WTC11 (cell line): ENCODE measurements at regions not wholly inside any gene's neighbourhood (a gene's known extent, or its start where the extent isn't known, plus 50 kb on each side); places are given as distances from the start of the nearest gene placed in this dataset.

Source experiments
- ATAC-seq: fragments of 200-7000 bp; cut with Tn5 transposase; 2 replicates; pipeline ENCODE4 v1.10.0; 2021; ENCODE audit warnings: mild to moderate bottlenecking, moderate library complexity
- CTCF ChIA-PET: fragments of 300-600 bp; sonication (Branson Sonifier 250); formaldehyde crosslinking; loops from one replicate; lab custom pipeline; 2021; ENCODE audit warnings: antibody characterized with exemption; lab: Charles Lee
- POLR2A ChIA-PET: fragments of 350-600 bp; sonication (Branson Sonifier 250); formaldehyde crosslinking; loops from one replicate; lab custom pipeline; 2021; ENCODE audit warnings: antibody characterized with exemption; lab: Charles Lee
- DNase-seq: peaks from one replicate; pipeline ENCODE4 v3.0.0; 2021; ENCODE audit warnings: low spot score
- H3K27ac Mint-ChIP-seq: 2 replicates; pipeline ENCODE4 v1.8.0; 2021; ENCODE audit warnings: mixed read lengths
- H3K27me3 Mint-ChIP-seq: 2 replicates; pipeline ENCODE4 v1.8.0; 2021; ENCODE audit warnings: low read depth, mild to moderate bottlenecking, moderate library complexity, mixed read lengths
- H3K36me3 Mint-ChIP-seq: 2 replicates; pipeline ENCODE4 v1.8.0; 2021; ENCODE audit warnings: mixed read lengths
- H3K4me1 Mint-ChIP-seq: 2 replicates; pipeline ENCODE4 v1.8.0; 2022; ENCODE audit warnings: mixed read lengths
- H3K4me3 Mint-ChIP-seq: 2 replicates; pipeline ENCODE4 v1.8.0; 2021; ENCODE audit warnings: mild to moderate bottlenecking, moderate library complexity, mixed read lengths
- H3K9me3 Mint-ChIP-seq: 2 replicates; pipeline ENCODE4 v1.8.0; 2021; ENCODE audit warnings: mixed read lengths
- ARID4B ChIP-seq: sonication (generic); formaldehyde crosslinking; IDR thresholded peaks from 2 replicates; pipeline ENCODE4 v1.8.0; 2023; ENCODE audit warnings: missing genetic modification reagents, mild to moderate bottlenecking, borderline replicate concordance
- ETV6 ChIP-seq: sonication (generic); formaldehyde crosslinking; IDR thresholded peaks from 2 replicates; pipeline ENCODE4 v1.8.1; 2022; ENCODE audit warnings: mild to moderate bottlenecking, missing genetic modification reagents
- KAT7 ChIP-seq: sonication (generic); formaldehyde crosslinking; IDR thresholded peaks from 2 replicates; pipeline ENCODE4 v1.8.1; 2023; ENCODE audit warnings: missing genetic modification reagents, mild to moderate bottlenecking, borderline replicate concordance
- MXD4 ChIP-seq: fragments of 250-450 bp; sonication (Bioruptor Pico); IDR thresholded peaks from 2 replicates; pipeline ENCODE4 v1.8.0; 2021; ENCODE audit warnings: mild to moderate bottlenecking, moderate library complexity, borderline replicate concordance
- NR1H2 ChIP-seq: sonication (generic); formaldehyde crosslinking; IDR thresholded peaks from 2 replicates; pipeline ENCODE4 v1.9.0; 2021; ENCODE audit warnings: mild to moderate bottlenecking, moderate library complexity, missing genetic modification reagents
- NR3C1 ChIP-seq: sonication (generic); formaldehyde crosslinking; conservative IDR thresholded peaks from 2 replicates; pipeline ENCODE4 v1.8.1; 2023; ENCODE audit warnings: low read depth, mild to moderate bottlenecking, missing genetic modification reagents
- SMAD4 ChIP-seq: sonication (generic); formaldehyde crosslinking; IDR thresholded peaks from 2 replicates; pipeline ENCODE4 v1.8.0; 2022; ENCODE audit warnings: mild to moderate bottlenecking, missing genetic modification reagents
- TCF7 ChIP-seq: sonication (generic); formaldehyde crosslinking; IDR thresholded peaks from 2 replicates; pipeline ENCODE4 v1.8.0; 2022; ENCODE audit warnings: mild to moderate bottlenecking, low read depth, missing genetic modification reagents, moderate library complexity
- ZBTB43 ChIP-seq: sonication (generic); formaldehyde crosslinking; IDR thresholded peaks from 2 replicates; pipeline ENCODE4 v1.8.1; 2023; ENCODE audit warnings: mild to moderate bottlenecking, missing genetic modification reagents
- ZNF121 ChIP-seq: sonication (generic); formaldehyde crosslinking; IDR thresholded peaks from 2 replicates; pipeline ENCODE4 v1.8.0; 2023; ENCODE audit warnings: missing genetic modification reagents
- ZNF263 ChIP-seq: sonication (generic); formaldehyde crosslinking; IDR thresholded peaks from 2 replicates; pipeline ENCODE4 v1.8.1; 2022; ENCODE audit warnings: low read depth, mild to moderate bottlenecking, moderate library complexity, missing genetic modification reagents
- ZNF281 ChIP-seq: sonication (generic); formaldehyde crosslinking; IDR thresholded peaks from 2 replicates; pipeline ENCODE4 v1.8.0; 2023; ENCODE audit warnings: mild to moderate bottlenecking, missing genetic modification reagents
- ZNF317 ChIP-seq: sonication (generic); formaldehyde crosslinking; IDR thresholded peaks from 2 replicates; pipeline ENCODE4 v1.8.1; 2023; ENCODE audit warnings: low read depth, mild to moderate bottlenecking, moderate library complexity, missing genetic modification reagents, borderline replicate concordance
- ZNF425 ChIP-seq: fragments of 250-450 bp; sonication (Bioruptor Pico); conservative IDR thresholded peaks from 2 replicates; pipeline ENCODE4 v1.9.0; 2021; ENCODE audit warnings: mild to moderate bottlenecking
- ZNF512 ChIP-seq: sonication (generic); formaldehyde crosslinking; IDR thresholded peaks from 2 replicates; pipeline ENCODE4 v1.8.1; 2022; ENCODE audit warnings: missing genetic modification reagents, borderline replicate concordance

GRCh38 chr14:89617481-89618329, 200.7 kb upstream of the FOXN3 start:
- H3K9me3 Mint-ChIP-seq: no peaks in the 10 kb centered on the region
- H3K4me1 Mint-ChIP-seq: peaks cover 76% of the 10 kb centered on the region
- CTCF ChIA-PET: interaction anchor here (1.0 kb wide), 1 partner anchor 103 kb away, joined by 3 read pairs; no protein-coding TSS in a partner anchor
- no peak for TF ChIP-seq MXD4 (CRISPR knock-in tag)
- 0 out of 2 replicates have a peak, but pooled peaks have one; percentile 26 for TF ChIP-seq ETV6 (CRISPR knock-in tag)
- TF ChIP-seq KAT7 (CRISPR knock-in tag): 0 out of 2 replicates have a peak, but pooled peaks have one; percentile 50
- H3K27me3 Mint-ChIP-seq: no peaks in the 10 kb centered on the region
- peak overlapping the region; percentile 82 for H3K4me3 Mint-ChIP-seq
- H3K27ac Mint-ChIP-seq: peak overlapping the region; percentile 92
- ATAC-seq (peak; percentile 17), DNase-seq (no peak)
- POLR2A ChIA-PET: interaction anchor here (0.6 kb wide), 1 partner anchor 228 kb away, joined by 3 read pairs; no protein-coding TSS in a partner anchor
- H3K36me3 Mint-ChIP-seq: peaks cover 2% of the 10 kb centered on the region

GRCh38 chr14:89616852-89617341, 199.9 kb upstream of the FOXN3 start:
- H3K27ac Mint-ChIP-seq: peak overlapping the region; percentile 92
- POLR2A ChIA-PET: interaction anchor here (1.9 kb wide), 1 partner anchor 201 kb away, joined by 4 read pairs; no protein-coding TSS in a partner anchor
- H3K9me3 Mint-ChIP-seq: no peaks in the 10 kb centered on the region
- H3K27me3 Mint-ChIP-seq: no peaks in the 10 kb centered on the region
- ATAC-seq (no peak), DNase-seq (no peak)
- peaks cover 73% of the 10 kb centered on the region for H3K4me1 Mint-ChIP-seq
- peaks cover 5% of the 10 kb centered on the region for H3K36me3 Mint-ChIP-seq
- H3K4me3 Mint-ChIP-seq: peak overlapping the region; percentile 82
- CTCF ChIA-PET: no interaction called here
- TF ChIP-seq NR1H2 (CRISPR knock-in tag) (no peak), ZNF263 (CRISPR knock-in tag) (no peak), ZNF425 (CRISPR knock-in tag) (no peak), TCF7 (CRISPR knock-in tag) (no peak), ZBTB43 (CRISPR knock-in tag) (no peak)

GRCh38 chr14:89616425-89616824, 199.4 kb upstream of the FOXN3 start:
- Mint-ChIP-seq H3K4me1 (peaks cover 72% of the 10 kb centered on the region), H3K9me3 (no peaks in the 10 kb centered on the region), H3K27ac (peak overlapping the region; percentile 92), H3K27me3 (no peaks in the 10 kb centered on the region), H3K4me3 (peak overlapping the region; percentile 82), H3K36me3 (peaks cover 8% of the 10 kb centered on the region)
- ChIA-PET CTCF (no interaction called here), POLR2A (interaction anchor here (1.2 to 1.9 kb wide), 2 partner anchors 11 to 200 kb away, joined by 3 to 4 read pairs; no protein-coding TSS in a partner anchor)
- DNase-seq (no peak), ATAC-seq (no peak)
- TF ChIP-seq ZNF281 (no peak), ARID4B (CRISPR knock-in tag) (no peak), ZNF512 (CRISPR knock-in tag) (no peak), SMAD4 (no peak), ETV6 (CRISPR knock-in tag) (no peak), ZNF317 (CRISPR knock-in tag) (no peak), ZNF121 (CRISPR knock-in tag) (no peak), NR3C1 (CRISPR knock-in tag) (no peak)
